ENCODE measurements at regions not wholly inside any gene's neighbourhood (a gene's known extent, or its start where the extent isn't known, plus 50 kb on each side); places are given as distances from the start of the nearest gene placed in this dataset.

DNA sequence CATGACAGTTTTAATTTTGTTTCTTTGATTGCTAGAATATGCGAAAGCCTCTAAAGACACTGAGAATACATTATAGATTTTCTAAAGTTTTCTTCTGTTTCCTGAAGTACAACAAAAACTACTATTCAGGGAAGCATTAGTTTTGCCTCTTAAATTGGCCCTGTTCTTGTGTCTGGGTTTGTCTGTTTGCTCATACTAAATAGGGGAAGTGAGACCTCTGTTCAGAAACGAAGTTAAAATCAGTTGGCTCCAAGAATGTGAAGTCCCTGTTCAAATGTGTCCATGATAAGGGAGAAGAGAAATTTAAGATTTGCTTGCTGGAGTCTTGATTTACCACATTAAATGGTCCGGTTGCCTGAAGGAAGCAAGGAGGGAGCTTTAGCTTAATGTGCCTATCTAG is 327.3 kb upstream of the GBE1 start:
- Histone ChIP-seq H3K79me2 (ENCODE audit: low read length) (no peaks in the 10 kb centered on the region), H2AFZ (ENCODE audit: low read length) (peak overlapping the region; percentile 54), H3K9ac (ENCODE audit: low read length) (no peak overlapping the region), H3K36me3 (ENCODE audit: low read depth, low read length) (no peaks in the 10 kb centered on the region), H4K20me1 (ENCODE audit: low read length) (no peaks in the 10 kb centered on the region), H3K9me2 (replicated peaks; ENCODE audit: low read length) (no peaks in the 10 kb centered on the region), H3K4me1 (ENCODE audit: insufficient read depth, low read length) (peaks cover 41% of the 10 kb centered on the region), H3K27me3 (ENCODE audit: low read length) (no peaks in the 10 kb centered on the region), H3K4me3 (ENCODE audit: low read length) (no peak overlapping the region), H3K27ac (ENCODE audit: low read length) (peak overlapping the region; percentile 58), H3K4me2 (ENCODE audit: low read length) (no peak overlapping the region), H3K9me3 (ENCODE audit: low read length) (no peaks in the 10 kb centered on the region), H3F3A (ENCODE audit: low read length, unreplicated experiment) (no peaks in the 10 kb centered on the region)
- no TSS peak for BruUV-seq (replicated peaks)
- DNase-seq, result no peak
- ATAC-seq, result no peak
- intact Hi-C loops (cut with micrococcal nuclease), result loop anchor here (5.0 to 10.0 kb wide), 3 partner anchors 36 to 386 kb away; no protein-coding TSS in a partner anchor
- CTCF ChIA-PET, result no interaction called here
- TF ChIP-seq EZH2 (IDR thresholded peaks at IDR 0.05; ENCODE audit: low read length, unreplicated experiment) (no peak), EZH2phosphoT487 (IDR thresholded peaks at IDR 0.05; ENCODE audit: borderline replicate concordance, low read length) (no peak)
- TF ChIP-seq, protein P1, sequence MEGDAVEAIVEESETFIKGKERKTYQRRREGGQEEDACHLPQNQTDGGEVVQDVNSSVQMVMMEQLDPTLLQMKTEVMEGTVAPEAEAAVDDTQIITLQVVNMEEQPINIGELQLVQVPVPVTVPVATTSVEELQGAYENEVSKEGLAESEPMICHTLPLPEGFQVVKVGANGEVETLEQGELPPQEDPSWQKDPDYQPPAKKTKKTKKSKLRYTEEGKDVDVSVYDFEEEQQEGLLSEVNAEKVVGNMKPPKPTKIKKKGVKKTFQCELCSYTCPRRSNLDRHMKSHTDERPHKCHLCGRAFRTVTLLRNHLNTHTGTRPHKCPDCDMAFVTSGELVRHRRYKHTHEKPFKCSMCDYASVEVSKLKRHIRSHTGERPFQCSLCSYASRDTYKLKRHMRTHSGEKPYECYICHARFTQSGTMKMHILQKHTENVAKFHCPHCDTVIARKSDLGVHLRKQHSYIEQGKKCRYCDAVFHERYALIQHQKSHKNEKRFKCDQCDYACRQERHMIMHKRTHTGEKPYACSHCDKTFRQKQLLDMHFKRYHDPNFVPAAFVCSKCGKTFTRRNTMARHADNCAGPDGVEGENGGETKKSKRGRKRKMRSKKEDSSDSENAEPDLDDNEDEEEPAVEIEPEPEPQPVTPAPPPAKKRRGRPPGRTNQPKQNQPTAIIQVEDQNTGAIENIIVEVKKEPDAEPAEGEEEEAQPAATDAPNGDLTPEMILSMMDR (conservative IDR thresholded peaks at IDR 0.05; ENCODE audit: low read depth, low read length), result no peak
- POLR2A ChIA-PET (ENCODE audit: unreplicated experiment), result no interaction called here

DNA sequence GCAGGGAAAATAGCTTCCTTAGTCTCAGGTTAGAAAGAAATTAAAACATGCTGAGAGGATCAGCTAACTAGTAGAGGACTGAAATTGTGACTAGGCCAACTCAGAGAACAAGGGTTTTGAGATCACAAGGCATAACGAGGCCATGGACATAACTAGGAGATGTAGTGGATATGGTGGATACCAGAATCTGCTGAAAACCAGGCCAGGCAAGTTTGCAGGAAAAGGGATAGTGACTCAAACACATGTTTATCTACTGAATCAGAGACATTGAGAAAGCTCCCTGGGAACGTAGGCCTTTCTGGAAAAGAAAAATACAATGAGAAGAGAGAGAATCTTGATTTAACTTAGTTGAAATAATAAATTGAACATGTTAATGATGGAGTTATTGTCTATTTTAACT is 326.5 kb upstream of the GBE1 start:
- no peak overlapping the region for H3K4me3 ChIP-seq (ENCODE audit: low read length)
- peak; percentile 61 for ATAC-seq
- H3K27ac ChIP-seq (ENCODE audit: low read length), result peak overlapping the region; percentile 58
- no TSS peak for BruUV-seq (replicated peaks)
- no peaks in the 10 kb centered on the region for H3F3A ChIP-seq (ENCODE audit: low read length, unreplicated experiment)
- H3K4me2 ChIP-seq (ENCODE audit: low read length), result peak overlapping the region; percentile 9
- peaks cover 49% of the 10 kb centered on the region for H3K4me1 ChIP-seq (ENCODE audit: insufficient read depth, low read length)
- peak overlapping the region; percentile 16 for H2AFZ ChIP-seq (ENCODE audit: low read length)
- H3K9ac ChIP-seq (ENCODE audit: low read length), result no peak overlapping the region
- H3K9me2 ChIP-seq (replicated peaks; ENCODE audit: low read length), result no peaks in the 10 kb centered on the region
- H3K79me2 ChIP-seq (ENCODE audit: low read length), result no peaks in the 10 kb centered on the region
- H3K9me3 ChIP-seq (ENCODE audit: low read length), result no peaks in the 10 kb centered on the region
- ChIA-PET CTCF (no interaction called here), POLR2A (ENCODE audit: unreplicated experiment) (no interaction called here)
- H3K27me3 ChIP-seq (ENCODE audit: low read length), result no peaks in the 10 kb centered on the region
- no peaks in the 10 kb centered on the region for H3K36me3 ChIP-seq (ENCODE audit: low read depth, low read length)
- intact Hi-C loops (cut with micrococcal nuclease), result loop anchor here (5.0 to 10.0 kb wide), 3 partner anchors 36 to 387 kb away; no protein-coding TSS in a partner anchor
- peak; percentile 88 for DNase-seq
- TF ChIP-seq, protein P1 (conservative IDR thresholded peaks at IDR 0.05; ENCODE audit: low read depth, low read length), result no peak
- TF ChIP-seq EZH2phosphoT487 (IDR thresholded peaks at IDR 0.05; ENCODE audit: borderline replicate concordance, low read length) (no peak), EZH2 (IDR thresholded peaks at IDR 0.05; ENCODE audit: low read length, unreplicated experiment) (no peak)
- H4K20me1 ChIP-seq (ENCODE audit: low read length), result no peaks in the 10 kb centered on the region

DNA sequence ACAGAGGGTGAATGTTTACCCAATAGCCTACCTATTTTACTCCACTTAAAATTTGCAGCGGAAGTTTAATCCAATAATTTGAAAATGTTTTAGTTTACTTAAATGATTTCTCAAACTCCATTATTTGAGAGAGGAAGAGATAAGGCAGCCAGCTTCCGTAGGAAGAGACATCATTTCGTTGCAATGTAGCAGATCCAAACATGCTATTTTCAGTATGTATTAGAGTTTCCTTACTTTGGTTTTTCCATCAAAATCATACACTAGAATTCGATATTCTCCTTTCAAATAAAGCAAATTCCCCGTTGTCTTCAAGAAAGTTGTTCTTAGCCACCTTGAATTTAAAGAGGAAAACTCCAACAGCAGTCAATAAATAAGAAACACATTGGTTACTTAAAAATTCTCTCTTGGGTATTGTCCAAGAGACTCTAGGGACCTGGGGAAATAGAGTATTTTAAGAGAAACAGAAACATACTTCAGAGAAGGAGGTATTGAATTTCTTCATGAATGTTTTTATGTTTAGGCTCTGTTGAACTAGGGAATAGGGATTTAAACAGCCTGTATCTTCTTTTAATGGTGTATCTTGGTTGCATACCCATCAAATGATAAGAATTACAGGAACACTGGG is 324.5 kb upstream of the GBE1 start:
- no TSS peak for BruUV-seq (replicated peaks)
- peak; percentile 4; the same call in 1 of the 2 replicates for ATAC-seq
- Histone ChIP-seq H3K9ac (ENCODE audit: low read length) (peak overlapping the region; percentile 13), H4K20me1 (ENCODE audit: low read length) (no peaks in the 10 kb centered on the region), H3K9me3 (ENCODE audit: low read length) (no peaks in the 10 kb centered on the region), H3K4me1 (ENCODE audit: insufficient read depth, low read length) (peaks cover 67% of the 10 kb centered on the region), H3K4me3 (ENCODE audit: low read length) (peak overlapping the region; percentile 60; the same call in 1 of the 2 replicates), H3K79me2 (ENCODE audit: low read length) (no peaks in the 10 kb centered on the region), H3K27me3 (ENCODE audit: low read length) (no peaks in the 10 kb centered on the region), H3K27ac (ENCODE audit: low read length) (peak overlapping the region; percentile 80), H3F3A (ENCODE audit: low read length, unreplicated experiment) (no peaks in the 10 kb centered on the region), H2AFZ (ENCODE audit: low read length) (peak overlapping the region; percentile 78; the same call in 1 of the 2 replicates), H3K9me2 (replicated peaks; ENCODE audit: low read length) (no peaks in the 10 kb centered on the region), H3K36me3 (ENCODE audit: low read depth, low read length) (no peaks in the 10 kb centered on the region), H3K4me2 (ENCODE audit: low read length) (peak overlapping the region; percentile 89)
- DNase-seq, result no peak
- POLR2A ChIA-PET (ENCODE audit: unreplicated experiment), result no interaction called here
- TF ChIP-seq EZH2 (IDR thresholded peaks at IDR 0.05; ENCODE audit: low read length, unreplicated experiment), result no peak
- TF ChIP-seq, protein P1 (conservative IDR thresholded peaks at IDR 0.05; ENCODE audit: low read depth, low read length), result no peak
- TF ChIP-seq EZH2phosphoT487 (IDR thresholded peaks at IDR 0.05; ENCODE audit: borderline replicate concordance, low read length), result no peak
- CTCF ChIA-PET, result no interaction called here
- intact Hi-C loops (cut with micrococcal nuclease), result loop anchor here (1.0 to 10.0 kb wide), 5 partner anchors 34 to 389 kb away; no protein-coding TSS in a partner anchor

Measured in PC-3 (cell line).